IPS-NIHi7 (cell line): ENCODE measurements at regions not wholly inside any gene's neighbourhood (a gene's known extent, or its start where the extent isn't known, plus 50 kb on each side); places are given as distances from the start of the nearest gene placed in this dataset.

ENCODE experiments used
- DNase-seq: peaks from one replicate; pipeline ENCODE4 v3.0.0; 2012; ENCODE audit warnings: mixed read lengths; ENCODE audit errors: extremely low spot score

DNA sequence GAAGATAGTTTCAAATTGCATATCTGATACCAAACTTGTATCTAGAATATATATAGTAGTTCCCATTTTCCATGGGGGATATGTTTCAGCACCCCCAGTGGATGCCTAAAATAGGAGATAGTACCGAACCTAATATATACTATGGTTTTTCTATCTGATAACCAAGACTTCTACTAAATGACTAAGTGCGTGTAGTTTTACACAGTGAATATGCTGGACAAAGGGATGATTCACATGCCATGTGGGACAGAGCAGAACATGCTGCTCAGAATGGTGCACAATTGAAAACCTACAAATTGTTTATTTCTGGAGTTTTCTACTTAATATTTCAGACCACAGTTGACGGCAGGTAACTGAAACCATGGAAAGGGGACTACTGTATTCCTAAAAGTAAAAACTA lies 73.4 kb upstream of the TP63 start:
- no peak for DNase-seq

DNA sequence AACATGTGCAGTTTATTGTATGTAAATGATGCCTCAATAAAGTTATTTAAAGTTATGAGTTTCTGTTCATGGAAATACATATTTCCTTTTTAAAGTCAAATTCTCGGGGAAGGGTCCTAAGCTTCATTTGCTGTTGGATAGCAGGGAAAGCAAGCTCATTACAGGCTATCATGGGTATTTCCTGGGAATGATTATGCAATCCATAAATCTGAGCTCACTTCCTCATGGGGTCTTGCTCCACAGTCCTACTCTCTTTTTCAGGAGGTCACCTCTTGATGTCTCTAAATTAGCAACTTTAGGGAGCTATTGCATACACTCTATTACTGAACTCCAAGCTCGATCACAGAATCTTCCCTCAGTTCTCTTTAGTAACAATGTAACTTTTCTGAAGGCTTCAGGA lies 69.9 kb upstream of the TP63 start:
- DNase-seq = no peak

DNA sequence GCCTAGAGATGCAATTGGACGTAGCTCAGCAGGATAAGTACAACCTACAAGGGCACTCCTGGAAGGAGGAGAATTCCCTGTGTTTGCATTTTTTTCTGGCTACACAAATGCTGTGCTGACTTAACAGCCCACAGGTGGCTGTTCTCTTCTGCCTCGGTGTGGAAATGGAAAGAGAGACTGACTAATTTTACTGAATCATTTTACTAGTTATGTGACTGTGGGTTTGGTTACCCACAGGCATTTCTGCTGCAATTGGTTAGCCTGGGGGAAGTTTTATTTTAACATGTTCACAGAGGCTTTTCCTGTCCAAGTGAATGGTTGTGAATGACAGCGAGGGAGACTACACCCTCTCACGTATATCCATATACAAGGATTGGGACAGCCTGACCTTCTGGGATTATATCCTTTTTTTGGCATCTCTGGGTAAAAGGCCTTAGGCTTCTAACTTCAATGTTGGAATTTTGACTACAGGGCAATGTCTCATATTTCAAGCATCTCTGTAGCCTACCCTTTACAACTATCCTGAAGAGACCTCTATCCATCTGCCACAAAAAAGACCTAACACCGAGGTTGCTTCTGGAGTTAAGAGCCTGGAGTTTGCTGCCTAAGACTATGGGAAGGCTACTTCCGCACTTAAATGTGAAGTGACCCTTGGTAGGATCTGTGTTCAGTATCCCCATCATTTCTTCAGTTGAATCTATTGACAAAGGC lies 67.2 kb upstream of the TP63 start:
- DNase-seq = no peak

DNA sequence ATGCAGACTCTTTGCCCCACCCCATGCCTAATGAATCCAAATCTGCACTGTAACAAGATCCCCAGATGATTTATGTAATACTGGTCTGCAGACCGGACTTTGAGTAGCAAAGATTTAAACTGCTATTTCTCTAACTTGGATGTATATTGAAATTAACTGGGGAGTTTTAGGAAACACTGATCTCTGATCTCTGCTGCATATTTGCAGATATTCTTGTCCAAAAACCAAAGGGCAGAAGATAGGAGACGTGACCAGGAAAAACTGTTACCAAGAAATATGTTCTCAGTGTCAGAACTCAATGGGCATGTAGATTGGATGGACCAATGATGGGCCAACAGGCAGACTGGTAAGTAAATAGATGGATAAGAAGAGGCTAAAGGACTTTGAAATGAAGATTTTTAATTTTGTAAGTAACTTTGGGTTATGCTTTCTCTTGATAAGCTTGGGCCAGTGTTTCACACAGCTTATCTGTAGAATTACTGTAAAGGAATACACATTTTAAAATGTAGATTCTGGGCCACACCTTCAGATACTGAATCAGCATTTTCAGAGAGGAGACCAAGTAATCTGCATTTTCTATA lies 64.5 kb upstream of the TP63 start:
- no peak for DNase-seq

DNA sequence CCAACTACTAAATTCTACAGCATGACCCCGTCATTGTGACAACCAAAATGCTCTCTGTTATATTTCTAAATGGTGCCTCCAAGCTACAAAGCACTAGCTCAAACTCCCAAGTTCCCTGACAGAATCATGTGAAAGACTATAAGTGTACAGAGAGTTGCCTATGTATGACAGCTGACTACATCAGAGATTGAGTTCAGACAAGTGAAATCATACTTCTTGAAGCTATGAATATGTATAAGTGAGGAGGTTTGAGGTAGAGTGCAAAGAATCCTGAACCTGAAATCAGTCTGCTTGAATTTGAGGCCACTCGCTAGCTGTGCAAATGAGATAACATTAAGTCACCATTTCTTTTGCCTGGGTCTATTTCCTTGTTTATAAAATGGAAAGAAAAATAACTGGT lies 63.9 kb upstream of the TP63 start:
- no peak for DNase-seq

DNA sequence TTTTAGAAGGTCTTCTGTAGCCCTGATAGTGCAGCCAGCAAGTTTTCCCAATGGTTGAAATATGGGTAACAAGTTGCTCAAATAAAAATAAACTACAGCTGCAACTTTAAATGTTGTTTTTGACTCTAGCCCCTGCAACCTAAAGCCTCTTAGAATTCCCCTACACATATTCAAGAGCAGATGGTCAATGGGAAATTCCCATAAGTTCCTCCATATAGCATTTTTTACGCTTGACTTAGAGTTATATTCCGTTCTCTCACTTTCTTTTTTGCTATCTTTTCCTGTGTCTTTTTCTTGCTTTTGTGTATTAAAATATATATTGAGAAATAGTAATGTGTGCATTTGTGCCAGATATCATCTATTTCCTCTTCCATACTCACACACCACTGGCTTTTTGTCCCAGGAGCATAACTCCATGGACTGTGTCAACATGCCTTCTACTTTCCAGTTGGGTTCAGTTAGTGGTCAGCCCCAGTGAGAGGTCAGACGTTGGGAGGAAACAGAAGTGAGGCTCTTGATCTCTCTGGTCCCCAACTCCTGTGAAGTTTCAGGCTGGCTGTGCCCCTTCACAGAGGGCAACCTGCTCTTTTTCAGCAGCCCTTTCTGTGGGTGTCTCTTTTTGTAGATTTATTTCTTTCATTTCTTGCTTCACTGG lies 63.3 kb upstream of the TP63 start:
- DNase-seq = no peak

DNA sequence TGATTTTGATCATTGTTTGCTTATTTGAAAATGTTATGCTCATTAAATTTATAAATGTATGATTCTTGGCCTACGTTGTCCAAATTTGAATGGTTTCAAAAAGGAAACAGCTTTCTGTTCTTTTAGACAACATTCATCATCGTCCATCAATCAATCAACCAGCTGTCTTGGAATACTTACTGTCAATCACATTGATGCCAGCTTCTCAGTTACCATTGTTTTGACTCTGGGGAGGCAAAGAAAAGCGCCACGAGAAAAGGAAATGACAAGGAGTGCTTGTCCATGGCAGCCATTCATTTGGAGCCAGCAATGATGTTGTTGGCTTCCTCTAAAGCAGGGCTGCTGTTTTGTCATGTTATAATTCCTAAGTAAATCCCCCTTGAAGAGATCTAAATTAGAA lies 62.2 kb upstream of the TP63 start:
- no peak for DNase-seq

DNA sequence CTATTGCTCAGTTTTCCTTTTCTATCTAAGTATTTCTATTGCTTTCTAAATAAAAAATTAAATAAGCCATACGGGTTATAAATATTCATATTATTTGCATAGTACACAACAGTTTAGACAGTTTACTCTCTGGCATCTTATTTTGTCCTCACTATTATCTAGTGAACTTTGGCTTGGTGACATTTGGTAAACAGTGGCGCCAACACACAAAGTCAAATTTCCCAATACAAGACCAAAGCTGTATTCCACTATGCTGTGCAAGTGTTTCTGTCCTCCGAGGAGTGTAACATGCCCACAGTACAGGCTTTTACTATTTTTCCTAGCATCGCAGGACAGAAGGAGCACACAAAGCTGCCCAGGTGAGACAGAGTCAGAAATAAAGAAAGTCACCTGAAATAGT lies 61.7 kb upstream of the TP63 start:
- no peak for DNase-seq

DNA sequence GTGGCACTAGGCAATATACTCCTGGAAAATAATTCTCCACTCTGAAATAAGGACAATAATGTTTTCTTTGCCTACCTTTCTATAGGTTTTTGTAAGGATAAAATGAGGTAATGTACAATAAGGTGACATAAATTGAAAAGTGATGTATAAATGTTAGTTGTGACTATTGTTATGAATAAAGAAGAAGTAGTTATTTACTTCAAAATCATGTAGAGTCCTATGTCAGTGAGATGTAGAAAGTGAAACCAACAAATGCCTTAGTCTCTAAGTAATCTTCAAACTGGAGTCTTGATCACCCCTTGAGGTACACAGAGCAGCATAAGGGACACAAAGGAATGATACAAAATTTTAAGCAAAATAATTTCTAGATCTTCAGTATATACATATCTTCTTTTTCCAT lies 60.3 kb upstream of the TP63 start:
- DNase-seq = no peak

DNA sequence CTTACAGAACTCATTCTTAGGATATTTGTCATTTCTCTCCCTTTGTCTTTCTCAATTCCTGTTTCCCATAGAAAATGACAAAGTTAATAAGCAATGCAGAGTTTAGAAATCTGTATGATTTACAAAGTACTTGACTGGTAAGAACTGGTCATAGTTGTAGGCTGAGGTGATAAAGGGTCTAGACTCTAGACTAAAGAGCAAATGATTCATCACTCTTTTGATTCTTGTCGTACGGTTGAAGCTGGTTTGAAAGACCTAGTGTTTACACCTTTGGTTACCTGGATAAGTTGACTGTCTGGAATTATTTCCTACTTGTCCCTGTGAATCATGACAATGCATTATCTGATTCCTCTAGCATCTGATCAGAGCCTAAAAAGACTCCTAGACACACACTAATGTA lies 58.9 kb upstream of the TP63 start:
- DNase-seq = no peak

DNA sequence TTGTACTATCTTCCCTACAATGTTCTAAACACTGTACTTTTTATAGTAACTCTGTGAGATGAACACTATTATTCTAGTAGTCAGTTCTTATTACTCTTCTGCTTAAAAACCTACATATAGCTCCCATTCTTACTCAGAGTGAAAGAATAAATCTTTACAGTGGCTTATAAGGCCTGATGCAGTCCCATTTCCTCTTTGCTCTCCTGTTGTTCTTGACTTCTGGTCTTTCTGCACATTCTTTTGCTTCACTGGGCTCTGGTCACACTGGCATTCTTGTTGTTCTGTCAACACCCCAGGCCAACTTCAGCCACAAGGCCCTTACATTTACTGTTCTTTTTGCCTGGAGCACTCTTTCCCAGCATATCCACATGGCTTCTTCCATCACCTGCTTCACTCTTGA lies 58.2 kb upstream of the TP63 start:
- no peak for DNase-seq

DNA sequence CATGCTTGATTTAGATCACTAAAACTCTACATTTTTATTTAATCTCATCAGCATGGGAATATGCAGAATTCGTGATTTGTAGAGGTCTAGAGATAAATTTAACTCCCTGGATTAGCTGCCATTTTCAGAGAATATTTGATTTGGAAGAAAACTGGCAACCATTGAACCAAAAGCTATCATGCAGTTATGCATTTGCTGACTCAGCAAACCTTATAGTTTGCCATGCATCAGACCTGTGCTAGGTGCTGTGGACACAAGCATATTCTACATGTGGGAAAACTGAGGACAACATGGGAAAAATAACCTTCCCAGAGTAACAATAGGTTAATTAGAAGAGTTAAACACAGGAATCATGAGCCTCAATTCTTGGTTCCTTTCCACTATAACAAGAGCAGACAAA lies 54.7 kb upstream of the TP63 start:
- no peak for DNase-seq

DNA sequence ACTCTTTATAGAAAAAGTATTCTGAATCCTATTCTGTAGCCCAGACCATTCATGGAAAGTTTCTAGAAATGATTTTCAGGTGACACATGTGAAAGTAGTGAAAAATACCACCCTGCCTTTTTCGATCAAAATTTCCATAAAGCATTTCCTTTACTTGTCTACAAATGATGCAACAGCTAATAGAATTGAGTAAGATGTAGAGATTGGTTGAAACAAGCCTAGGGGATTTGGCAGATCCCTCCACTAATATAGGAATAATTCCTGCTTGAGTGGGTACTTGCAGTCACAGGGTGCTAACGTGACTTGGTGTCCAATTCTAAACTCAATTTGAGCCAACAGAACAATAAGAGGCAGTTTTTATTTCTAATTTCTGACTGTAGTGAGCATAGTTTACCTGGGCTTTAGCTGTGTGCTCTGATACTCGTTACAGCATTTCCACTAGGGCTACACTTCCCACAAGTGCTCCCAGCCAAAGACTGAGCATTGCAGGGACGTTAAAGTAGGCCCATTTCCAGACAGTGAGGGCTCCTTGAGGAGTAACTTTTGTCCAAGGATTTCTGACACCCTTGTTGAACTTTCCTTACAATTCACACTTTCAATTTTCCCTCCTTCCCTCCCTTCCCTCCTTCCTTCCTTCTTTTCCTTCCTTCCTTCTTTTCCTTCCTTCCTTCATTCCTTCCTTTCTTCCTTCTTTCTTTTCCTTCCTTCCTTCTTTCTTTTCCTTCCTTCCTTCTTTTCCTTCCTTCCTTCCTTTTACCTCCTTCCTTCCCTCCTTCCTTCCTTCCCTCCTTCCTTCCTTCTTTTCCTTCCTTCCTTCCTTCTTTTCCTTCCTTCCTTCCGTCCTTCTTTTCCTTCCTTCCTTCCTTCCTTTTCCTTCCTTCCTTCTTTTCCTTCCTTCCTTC lies 53.9 kb upstream of the TP63 start:
- no peak for DNase-seq

DNA sequence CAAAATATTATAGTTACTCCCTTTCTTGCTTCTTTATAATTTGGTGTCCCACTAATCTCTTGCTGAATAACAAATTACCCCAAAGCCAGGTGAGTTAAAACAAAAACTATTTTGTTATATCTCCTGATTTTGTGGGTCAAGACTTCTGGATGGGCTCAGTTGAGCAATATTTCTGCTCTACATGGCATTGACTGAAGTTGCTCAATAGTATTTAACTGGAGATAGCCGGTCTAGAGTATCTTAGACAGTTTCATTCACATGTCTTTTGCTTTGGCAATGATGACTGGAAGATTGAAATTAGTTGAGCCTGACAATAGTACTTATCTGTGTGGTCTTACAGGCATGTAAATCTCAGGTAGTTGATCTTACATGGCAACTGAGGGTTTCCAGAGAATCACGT lies 51.0 kb upstream of the TP63 start:
- DNase-seq = no peak
